Adipocyte (in vitro differentiated cells): ENCODE measurements at regions not wholly inside any gene's neighbourhood (a gene's known extent, or its start where the extent isn't known, plus 50 kb on each side); places are given as distances from the start of the nearest gene placed in this dataset.

Experiments
- DNase-seq: peaks from one replicate; pipeline ENCODE4 v3.0.0-alpha.2; 2015; ENCODE audit warnings: low read depth
- H3K27me3 ChIP-seq: replicated peaks from 2 replicates; pipeline ENCODE4 v1.7.0; 2013; ENCODE audit warnings: mild to moderate bottlenecking, low read length, moderate library complexity; ENCODE audit not compliant: control insufficient read depth, insufficient read depth
- H3K36me3 ChIP-seq: 2 replicates; pipeline ENCODE4 v1.7.0; 2013; ENCODE audit warnings: low read length, mild to moderate bottlenecking, moderate library complexity; ENCODE audit not compliant: control insufficient read depth, insufficient read depth, severe bottlenecking
- H3K4me1 ChIP-seq: 2 replicates; pipeline ENCODE4 v1.7.0; 2013; ENCODE audit warnings: mild to moderate bottlenecking, low read length, moderate library complexity; ENCODE audit not compliant: control insufficient read depth, insufficient read depth
- H3K4me3 ChIP-seq: 2 replicates; pipeline ENCODE4 v1.7.0; 2013; ENCODE audit warnings: mild to moderate bottlenecking, low read length, moderate library complexity
- H3K9ac ChIP-seq: 2 replicates; pipeline ENCODE4 v1.7.0; 2013; ENCODE audit warnings: mild to moderate bottlenecking, low read length, moderate library complexity
- H3K9me3 ChIP-seq: 2 replicates; pipeline ENCODE4 v1.7.0; 2013; ENCODE audit warnings: mild to moderate bottlenecking, low read length, moderate library complexity; ENCODE audit not compliant: control insufficient read depth

- no peaks in the 10 kb centered on the region for H3K36me3 ChIP-seq
- peaks cover 15% of the 10 kb centered on the region for H3K4me1 ChIP-seq
- no peak overlapping the region for H3K9ac ChIP-seq
- peaks cover 26% of the 10 kb centered on the region for H3K27me3 ChIP-seq
- no peak for DNase-seq
- peaks cover 4% of the 10 kb centered on the region for H3K9me3 ChIP-seq
- no peak overlapping the region for H3K4me3 ChIP-seq
Observed at GRCh38 chr9:126203313-126203712, 123.3 kb upstream of the MVB12B start.

GRCh38 chr9:126204197-126204596, 122.4 kb upstream of the MVB12B start:
- peaks cover 29% of the 10 kb centered on the region for H3K27me3 ChIP-seq
- no peaks in the 10 kb centered on the region for H3K36me3 ChIP-seq
- H3K4me1 ChIP-seq = peaks cover 16% of the 10 kb centered on the region
- no peak for DNase-seq
- H3K4me3 ChIP-seq = no peak overlapping the region
- H3K9me3 ChIP-seq = peaks cover 4% of the 10 kb centered on the region
- no peak overlapping the region for H3K9ac ChIP-seq

- Histone ChIP-seq H3K9ac (no peak overlapping the region), H3K27me3 (peaks cover 33% of the 10 kb centered on the region), H3K9me3 (peaks cover 4% of the 10 kb centered on the region), H3K4me1 (peaks cover 22% of the 10 kb centered on the region), H3K4me3 (no peak overlapping the region), H3K36me3 (no peaks in the 10 kb centered on the region)
- no peak for DNase-seq
Observed at GRCh38 chr9:126204708-126205225, 121.9 kb upstream of the MVB12B start.

- Histone ChIP-seq H3K4me1 (peaks cover 22% of the 10 kb centered on the region), H3K9ac (no peak overlapping the region), H3K4me3 (no peak overlapping the region), H3K9me3 (peaks cover 7% of the 10 kb centered on the region), H3K27me3 (peaks cover 33% of the 10 kb centered on the region), H3K36me3 (no peaks in the 10 kb centered on the region)
- no peak for DNase-seq
Observed at GRCh38 chr9:126205265-126205664, 121.4 kb upstream of the MVB12B start.

- DNase-seq = no peak
- Histone ChIP-seq H3K9ac (no peak overlapping the region), H3K27me3 (peaks cover 33% of the 10 kb centered on the region)
Observed at GRCh38 chr9:126205845-126206498, 120.7 kb upstream of the MVB12B start.

GRCh38 chr9:126207256-126207655, 119.4 kb upstream of the MVB12B start:
- Histone ChIP-seq H3K9me3 (peaks cover 20% of the 10 kb centered on the region), H3K36me3 (no peaks in the 10 kb centered on the region), H3K4me3 (no peak overlapping the region), H3K4me1 (peaks cover 12% of the 10 kb centered on the region), H3K9ac (no peak overlapping the region), H3K27me3 (peaks cover 33% of the 10 kb centered on the region)
- no peak for DNase-seq

More at GRCh38 chr9:126205845-126206498, 120.7 kb upstream of the MVB12B start:
- H3K9me3 ChIP-seq = peaks cover 9% of the 10 kb centered on the region
- H3K4me3 ChIP-seq = no peak overlapping the region
- H3K36me3 ChIP-seq = no peaks in the 10 kb centered on the region
- H3K4me1 ChIP-seq = peaks cover 22% of the 10 kb centered on the region

- Histone ChIP-seq H3K27me3 (peaks cover 33% of the 10 kb centered on the region), H3K4me1 (peaks cover 7% of the 10 kb centered on the region), H3K9me3 (peaks cover 31% of the 10 kb centered on the region), H3K36me3 (no peaks in the 10 kb centered on the region), H3K4me3 (no peak overlapping the region), H3K9ac (no peak overlapping the region)
- DNase-seq = no peak
Observed at GRCh38 chr9:126208216-126208758, 118.3 kb upstream of the MVB12B start.

- H3K9me3 ChIP-seq = peaks cover 52% of the 10 kb centered on the region
- H3K27me3 ChIP-seq = peaks cover 25% of the 10 kb centered on the region
- no peaks in the 10 kb centered on the region for H3K36me3 ChIP-seq
- H3K4me3 ChIP-seq = no peak overlapping the region
- H3K4me1 ChIP-seq = peaks cover 7% of the 10 kb centered on the region
- H3K9ac ChIP-seq = no peak overlapping the region
- no peak for DNase-seq
Observed at GRCh38 chr9:126211441-126212074, 115.1 kb upstream of the MVB12B start.

GRCh38 chr9:126215486-126215885, 111.1 kb upstream of the MVB12B start:
- H3K4me1 ChIP-seq = no peaks in the 10 kb centered on the region
- no peaks in the 10 kb centered on the region for H3K36me3 ChIP-seq
- peaks cover 50% of the 10 kb centered on the region for H3K9me3 ChIP-seq
- no peak overlapping the region for H3K9ac ChIP-seq
- no peak overlapping the region for H3K4me3 ChIP-seq
- no peak for DNase-seq
- H3K27me3 ChIP-seq = peaks cover 10% of the 10 kb centered on the region

- DNase-seq = no peak
- no peaks in the 10 kb centered on the region for H3K4me1 ChIP-seq
- H3K36me3 ChIP-seq = no peaks in the 10 kb centered on the region
- H3K27me3 ChIP-seq = peaks cover 16% of the 10 kb centered on the region
- no peak overlapping the region for H3K9ac ChIP-seq
- peaks cover 53% of the 10 kb centered on the region for H3K9me3 ChIP-seq
- H3K4me3 ChIP-seq = no peak overlapping the region
Observed at GRCh38 chr9:126216826-126217225, 109.8 kb upstream of the MVB12B start.

- peaks cover 53% of the 10 kb centered on the region for H3K9me3 ChIP-seq
- no peaks in the 10 kb centered on the region for H3K4me1 ChIP-seq
- H3K27me3 ChIP-seq = peaks cover 20% of the 10 kb centered on the region
- H3K36me3 ChIP-seq = no peaks in the 10 kb centered on the region
- DNase-seq = no peak
- H3K9ac ChIP-seq = no peak overlapping the region
- no peak overlapping the region for H3K4me3 ChIP-seq
Observed at GRCh38 chr9:126217250-126217653, 109.4 kb upstream of the MVB12B start.
